ENCODE measurements at regions not wholly inside any gene's neighbourhood (a gene's known extent, or its start where the extent isn't known, plus 50 kb on each side); places are given as distances from the start of the nearest gene placed in this dataset.

DNA sequence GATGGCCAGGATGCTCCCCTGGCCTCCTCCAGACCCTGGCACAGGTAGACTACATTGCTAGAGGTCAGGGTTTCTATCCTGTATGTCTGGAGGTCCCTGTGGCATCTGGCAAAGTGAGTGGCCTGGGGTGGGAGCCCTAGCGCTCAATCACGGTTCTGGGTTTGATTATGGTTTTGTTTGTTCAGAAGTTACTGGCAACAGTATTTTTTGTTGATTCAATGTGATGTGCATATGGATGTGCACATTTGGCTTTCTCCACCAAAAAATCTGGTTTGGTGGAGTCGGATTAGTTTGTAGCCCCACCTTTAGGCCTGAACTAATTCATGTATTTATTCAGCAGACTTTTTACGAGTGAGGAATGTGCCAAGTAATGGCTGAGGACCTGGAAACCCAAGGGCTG is 109.7 kb downstream of the VEGFA start:
- H3K4me3 ChIP-seq = no peak overlapping the region
- DNase-seq (ENCODE audit: low spot score) = no peak
- no peak overlapping the region for H3K27ac ChIP-seq
- TF ChIP-seq, protein P1, sequence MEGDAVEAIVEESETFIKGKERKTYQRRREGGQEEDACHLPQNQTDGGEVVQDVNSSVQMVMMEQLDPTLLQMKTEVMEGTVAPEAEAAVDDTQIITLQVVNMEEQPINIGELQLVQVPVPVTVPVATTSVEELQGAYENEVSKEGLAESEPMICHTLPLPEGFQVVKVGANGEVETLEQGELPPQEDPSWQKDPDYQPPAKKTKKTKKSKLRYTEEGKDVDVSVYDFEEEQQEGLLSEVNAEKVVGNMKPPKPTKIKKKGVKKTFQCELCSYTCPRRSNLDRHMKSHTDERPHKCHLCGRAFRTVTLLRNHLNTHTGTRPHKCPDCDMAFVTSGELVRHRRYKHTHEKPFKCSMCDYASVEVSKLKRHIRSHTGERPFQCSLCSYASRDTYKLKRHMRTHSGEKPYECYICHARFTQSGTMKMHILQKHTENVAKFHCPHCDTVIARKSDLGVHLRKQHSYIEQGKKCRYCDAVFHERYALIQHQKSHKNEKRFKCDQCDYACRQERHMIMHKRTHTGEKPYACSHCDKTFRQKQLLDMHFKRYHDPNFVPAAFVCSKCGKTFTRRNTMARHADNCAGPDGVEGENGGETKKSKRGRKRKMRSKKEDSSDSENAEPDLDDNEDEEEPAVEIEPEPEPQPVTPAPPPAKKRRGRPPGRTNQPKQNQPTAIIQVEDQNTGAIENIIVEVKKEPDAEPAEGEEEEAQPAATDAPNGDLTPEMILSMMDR (IDR thresholded peaks at IDR 0.05) = no peak

DNA sequence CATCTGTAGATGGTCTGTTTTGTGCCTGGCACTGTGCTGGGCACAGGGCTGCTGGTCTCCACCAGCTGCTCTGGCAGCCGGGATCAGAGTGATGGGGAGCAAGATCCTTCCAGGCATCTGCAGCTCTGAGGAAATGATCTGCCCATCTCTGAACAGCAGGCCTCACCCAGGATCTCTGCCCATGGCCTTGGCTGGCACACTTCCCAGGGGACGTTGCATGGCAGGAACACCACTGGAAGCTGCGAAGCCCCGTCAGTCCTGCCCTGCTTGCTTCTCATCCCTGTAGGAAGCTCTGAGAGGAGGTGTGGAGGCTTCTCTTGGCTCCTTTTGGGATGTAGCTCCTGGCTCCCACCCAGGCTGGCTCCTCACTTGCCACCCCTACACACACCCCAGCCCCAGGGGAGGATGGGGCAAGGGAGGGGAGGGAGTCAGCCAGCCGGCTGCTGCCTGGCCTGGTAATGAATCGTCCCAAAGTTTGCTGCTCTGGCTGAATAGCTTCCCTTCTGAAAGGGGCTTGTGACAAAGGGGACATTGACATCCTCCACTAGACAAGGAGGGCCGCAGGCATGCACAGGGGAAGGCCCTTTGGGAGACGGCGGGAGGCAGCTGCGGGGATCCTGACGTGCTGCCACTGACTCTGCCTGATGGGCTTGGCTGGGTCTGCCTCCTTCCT is 108.9 kb downstream of the VEGFA start:
- TF ChIP-seq, protein P1 (IDR thresholded peaks at IDR 0.05) = no peak
- no peak overlapping the region for H3K27ac ChIP-seq
- DNase-seq (ENCODE audit: low spot score) = no peak
- no peak overlapping the region for H3K4me3 ChIP-seq

DNA sequence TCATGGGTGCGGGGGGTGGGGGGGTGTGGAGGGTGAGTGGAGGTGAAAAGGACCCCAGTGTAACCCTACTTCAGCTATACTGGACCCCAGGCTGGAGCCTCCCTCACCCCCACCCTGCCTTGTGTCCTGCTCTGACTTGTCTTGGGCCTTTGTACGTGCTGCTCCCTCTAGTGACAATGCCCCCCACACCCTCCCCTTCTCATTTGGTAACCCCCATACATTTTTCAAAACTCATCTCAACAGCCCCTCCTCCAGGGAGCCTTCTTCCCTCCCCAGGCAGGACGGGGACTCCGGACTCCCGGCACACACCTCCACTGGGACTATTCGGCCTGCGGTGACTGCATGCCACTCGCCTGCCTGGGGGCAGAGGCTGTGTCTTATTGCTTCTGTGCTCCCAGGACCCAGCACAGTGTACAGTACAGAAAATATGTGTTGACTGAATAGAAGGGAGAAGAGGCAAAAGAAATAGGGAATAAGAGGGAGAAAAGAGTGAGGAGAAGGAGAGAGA is 108.2 kb downstream of the VEGFA start:
- no peak overlapping the region for H3K4me3 ChIP-seq
- no peak for DNase-seq (ENCODE audit: low spot score)
- no peak overlapping the region for H3K27ac ChIP-seq
- TF ChIP-seq, protein P1 (IDR thresholded peaks at IDR 0.05) = no peak

DNA sequence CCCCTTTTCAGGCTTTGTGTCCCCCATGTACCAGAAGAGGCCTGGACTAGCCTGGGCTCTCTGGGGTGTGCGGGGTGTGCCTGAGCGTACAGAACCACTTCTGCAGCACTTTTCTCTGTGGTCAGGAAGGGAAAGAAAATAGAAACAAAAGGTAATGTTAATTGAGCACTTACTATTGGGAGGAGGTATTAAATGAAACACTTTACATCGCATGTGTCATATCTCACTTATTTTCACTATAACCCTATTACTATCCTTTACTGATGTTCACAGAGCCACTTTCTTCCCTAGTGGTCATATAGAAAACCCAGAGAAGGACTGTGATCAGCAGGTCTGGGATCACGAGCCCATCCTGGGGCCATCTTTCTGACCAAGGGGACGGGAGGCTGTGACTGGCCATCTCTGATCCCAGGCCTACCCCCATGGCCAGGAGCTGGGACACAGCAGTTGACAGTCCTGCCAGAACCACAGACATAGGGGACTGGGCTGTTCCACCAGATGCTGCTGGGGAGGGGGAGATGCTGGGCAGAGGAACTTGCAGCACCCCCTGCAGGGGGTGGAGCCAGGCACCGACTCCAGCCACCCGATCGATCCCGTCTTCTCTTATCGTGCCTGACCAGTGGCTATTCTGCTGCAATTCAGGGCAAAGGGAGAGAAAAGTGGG is 107.6 kb downstream of the VEGFA start:
- DNase-seq (ENCODE audit: low spot score) = no peak
- no peak overlapping the region for H3K27ac ChIP-seq
- TF ChIP-seq, protein P1 (IDR thresholded peaks at IDR 0.05) = no peak
- no peak overlapping the region for H3K4me3 ChIP-seq

DNA sequence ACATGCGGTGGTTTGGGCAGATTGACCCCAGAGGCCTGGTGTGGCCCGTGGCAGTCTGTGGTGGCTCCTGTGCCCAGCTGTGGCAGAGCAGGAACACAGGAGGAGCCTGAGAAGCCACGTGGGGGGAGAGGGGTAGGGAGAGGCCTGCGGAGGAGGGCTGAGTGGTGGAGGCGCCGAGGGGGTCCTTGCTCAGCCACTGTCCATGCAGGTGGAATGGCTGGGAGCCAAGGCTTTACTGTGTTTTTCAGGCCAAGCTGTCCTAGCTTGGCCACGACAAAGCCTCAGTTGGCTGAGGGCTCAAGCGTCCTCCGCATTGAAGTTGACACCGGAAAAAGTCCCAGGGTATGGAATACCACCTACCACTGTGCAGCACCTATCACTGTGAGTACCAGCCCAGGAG is 107.0 kb downstream of the VEGFA start:
- H3K4me3 ChIP-seq = no peak overlapping the region
- H3K27ac ChIP-seq = no peak overlapping the region
- TF ChIP-seq, protein P1 (IDR thresholded peaks at IDR 0.05) = no peak
- DNase-seq (ENCODE audit: low spot score) = no peak

DNA sequence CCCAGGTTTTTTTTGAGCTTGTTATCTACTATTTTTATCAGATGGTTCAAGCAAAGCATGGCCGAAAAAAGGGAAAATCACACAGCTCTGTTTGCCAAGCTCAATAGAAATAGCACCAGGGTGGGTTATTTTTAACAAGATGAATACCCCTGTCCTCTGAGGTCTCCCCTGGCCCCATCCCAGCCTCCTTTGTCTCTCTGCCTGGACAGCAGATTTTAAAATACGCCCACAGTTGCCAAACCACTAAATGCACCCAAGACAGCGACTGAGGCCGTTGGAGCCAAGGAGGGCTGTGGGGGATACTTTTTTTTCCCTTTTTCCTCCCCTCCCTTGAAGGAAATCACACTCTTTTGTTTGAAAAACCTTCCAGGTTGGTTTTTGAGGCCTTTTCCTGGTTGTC is 106.6 kb downstream of the VEGFA start:
- no peak overlapping the region for H3K27ac ChIP-seq
- TF ChIP-seq, protein P1 (IDR thresholded peaks at IDR 0.05) = no peak
- DNase-seq (ENCODE audit: low spot score) = no peak
- no peak overlapping the region for H3K4me3 ChIP-seq

Measured in coronary artery (tissue), 2 donors.